RWPE2 (cell line): ENCODE measurements at regions not wholly inside any gene's neighbourhood (a gene's known extent, or its start where the extent isn't known, plus 50 kb on each side); places are given as distances from the start of the nearest gene placed in this dataset.

ENCODE experiments used
- ATAC-seq: fragments of 200-7000 bp; cut with Tn5 transposase; 3 replicates; pipeline ENCODE4 v1.9.1; 2021; ENCODE audit warnings: low read depth
- DNase-seq: peaks from one replicate; pipeline ENCODE4 v3.0.0-alpha.2; 2020; ENCODE audit warnings: low spot score
- H3K27ac ChIP-seq: fragments of 450-650 bp; 2 replicates; pipeline ENCODE4 v1.5.1; 2017; ENCODE audit warnings: mild to moderate bottlenecking; ENCODE audit not compliant: poor library complexity, severe bottlenecking
- H3K27me3 ChIP-seq: fragments of 250-450 bp; sonication (Bioruptor Pico); 2 replicates; pipeline ENCODE4 v1.5.1; 2021; ENCODE audit warnings: mild to moderate bottlenecking, moderate library complexity; ENCODE audit not compliant: insufficient read depth, poor library complexity, severe bottlenecking
- H3K36me3 ChIP-seq: fragments of 250-450 bp; sonication (Bioruptor Pico); 2 replicates; pipeline ENCODE4 v1.5.1; 2020; ENCODE audit warnings: low read depth, mild to moderate bottlenecking, moderate library complexity
- H3K4me1 ChIP-seq: fragments of 250-450 bp; sonication (Bioruptor Pico); 2 replicates; pipeline ENCODE4 v1.5.1; 2021; ENCODE audit warnings: mild to moderate bottlenecking, moderate library complexity; ENCODE audit not compliant: insufficient read depth, poor library complexity, severe bottlenecking
- H3K4me3 ChIP-seq: fragments of 250-450 bp; sonication (Bioruptor Pico); 2 replicates; pipeline ENCODE4 v1.5.1; 2021; ENCODE audit warnings: mild to moderate bottlenecking, moderate library complexity; ENCODE audit not compliant: severe bottlenecking
- H3K9me3 ChIP-seq: fragments of 250-450 bp; sonication (Bioruptor Pico); 2 replicates; pipeline ENCODE4 v1.5.1; 2021; ENCODE audit warnings: mild to moderate bottlenecking, moderate library complexity; ENCODE audit not compliant: severe bottlenecking
- CTCF ChIP-seq: fragments of 450-650 bp; IDR thresholded peaks from one replicate; pipeline ENCODE4 v1.5.1; 2017; ENCODE audit warnings: mild to moderate bottlenecking, moderate library complexity; ENCODE audit not compliant: poor library complexity, severe bottlenecking

GRCh38 chr3:189025866-189026265, 145.9 kb upstream of the TPRG1 start:
- no peaks in the 10 kb centered on the region for H3K36me3 ChIP-seq
- H3K27ac ChIP-seq: no peak overlapping the region
- no peaks in the 10 kb centered on the region for H3K4me1 ChIP-seq
- no peaks in the 10 kb centered on the region for H3K9me3 ChIP-seq
- H3K4me3 ChIP-seq: no peak overlapping the region
- no peak for TF ChIP-seq CTCF
- DNase-seq: no peak
- no peaks in the 10 kb centered on the region for H3K27me3 ChIP-seq
- no peak for ATAC-seq

GRCh38 chr3:189027626-189028155, 144.1 kb upstream of the TPRG1 start:
- no peaks in the 10 kb centered on the region for H3K4me1 ChIP-seq
- H3K9me3 ChIP-seq: no peaks in the 10 kb centered on the region
- no peak for DNase-seq
- H3K27ac ChIP-seq: no peak overlapping the region
- H3K27me3 ChIP-seq: no peaks in the 10 kb centered on the region
- no peaks in the 10 kb centered on the region for H3K36me3 ChIP-seq
- no peak overlapping the region for H3K4me3 ChIP-seq
- no peak for ATAC-seq
- no peak for TF ChIP-seq CTCF

- no peak overlapping the region for H3K27ac ChIP-seq
- no peak for ATAC-seq
- DNase-seq: no peak
Measured at GRCh38 chr3:189038773-189039745, 132.7 kb upstream of the TPRG1 start.

GRCh38 chr3:189040656-189041335, 131.0 kb upstream of the TPRG1 start:
- ATAC-seq: no peak
- Histone ChIP-seq H3K4me3 (no peak overlapping the region), H3K27ac (no peak overlapping the region), H3K4me1 (no peaks in the 10 kb centered on the region), H3K36me3 (no peaks in the 10 kb centered on the region), H3K9me3 (no peaks in the 10 kb centered on the region), H3K27me3 (no peaks in the 10 kb centered on the region)
- no peak for TF ChIP-seq CTCF
- no peak for DNase-seq

More at GRCh38 chr3:189038773-189039745, 132.7 kb upstream of the TPRG1 start:
- no peaks in the 10 kb centered on the region for H3K36me3 ChIP-seq
- no peaks in the 10 kb centered on the region for H3K27me3 ChIP-seq
- no peaks in the 10 kb centered on the region for H3K9me3 ChIP-seq
- no peak for TF ChIP-seq CTCF
- no peak overlapping the region for H3K4me3 ChIP-seq
- no peaks in the 10 kb centered on the region for H3K4me1 ChIP-seq
